H1 (cell line): ENCODE measurements at regions not wholly inside any gene's neighbourhood (a gene's known extent, or its start where the extent isn't known, plus 50 kb on each side); places are given as distances from the start of the nearest gene placed in this dataset.

Experiments used
- CTCF ChIA-PET: fragments of 300-600 bp; sonication (Branson Sonifier 250); formaldehyde crosslinking; loops from one replicate; lab custom pipeline; 2021; ENCODE audit not compliant: partially characterized antibody; lab: Charles Lee
- POLR2A ChIA-PET: fragments of 300-600 bp; sonication (Branson Sonifier 250); formaldehyde crosslinking; loops from one replicate; lab custom pipeline; 2021; ENCODE audit warnings: inconsistent platforms; ENCODE audit not compliant: partially characterized antibody; lab: Charles Lee
- DNase-seq, 2 experiments: peaks; one replicate each; pipeline versions ENCODE4 v3.0.0 to v3.0.0-alpha.2; 2010 to 2022; ENCODE audit warnings: low spot score in 2 of 2, low read depth in 1 of 2, mixed read lengths in 1 of 2
- FAIRE-seq: peaks from 2 replicates; lab custom pipeline; 2011; peaks lifted over from hg19 to GRCh38; lab: Jason Lieb, UNC
- H2AFZ ChIP-seq: 2 replicates; pipeline ENCODE4 v1.8.1; 2012; ENCODE audit warnings: low read length, inconsistent platforms
- H2AK5ac ChIP-seq: 2 replicates; pipeline ENCODE4 v1.6.1; 2013; ENCODE audit warnings: low read depth, low read length
- H2BK120ac ChIP-seq: replicated peaks from 2 replicates; pipeline ENCODE3; 2013; ENCODE audit warnings: low read depth, low read length, inconsistent platforms
- H2BK12ac ChIP-seq: 2 replicates; pipeline ENCODE4 v1.6.1; 2013; ENCODE audit warnings: low read depth, low read length
- H2BK15ac ChIP-seq: 2 replicates; pipeline ENCODE4 v1.6.1; 2013; ENCODE audit warnings: low read length
- H2BK20ac ChIP-seq: 2 replicates; pipeline ENCODE4 v1.6.1; 2013; ENCODE audit warnings: low read length
- H2BK5ac ChIP-seq: 2 replicates; pipeline ENCODE4 v1.6.1; 2013; ENCODE audit warnings: low read depth, low read length
- H3K14ac ChIP-seq: 2 replicates; pipeline ENCODE4 v1.6.1; 2013; ENCODE audit warnings: inconsistent platforms; ENCODE audit not compliant: insufficient read length
- H3K18ac ChIP-seq: 2 replicates; pipeline ENCODE4 v1.6.1; 2013; ENCODE audit warnings: low read length; ENCODE audit errors: extremely low read depth
- H3K23ac ChIP-seq: 2 replicates; pipeline ENCODE4 v1.6.1; 2013; ENCODE audit warnings: inconsistent platforms; ENCODE audit not compliant: insufficient read length
- H3K23me2 ChIP-seq: 2 replicates; pipeline ENCODE4 v1.6.1; 2013; ENCODE audit warnings: low read depth, low read length
- H3K27ac ChIP-seq: 2 replicates; pipeline ENCODE4 v1.6.1; 2011; ENCODE audit warnings: low read depth, low read length, inconsistent platforms
- H3K27me3 ChIP-seq, 4 experiments: replicated peaks in 1 of 4; 1 replicate in 1 of 4; 2 replicates in 3 of 4; pipeline versions ENCODE4 v1.6.1 to v1.8.1; 2011 to 2013; ENCODE audit warnings: low read length in 3 of 4, mild to moderate bottlenecking in 3 of 4, inconsistent platforms in 2 of 4, mixed read lengths in 2 of 4, moderate library complexity in 1 of 4; ENCODE audit not compliant: control insufficient read depth in 3 of 4, insufficient read depth in 3 of 4; ENCODE audit errors: extremely low read depth in 1 of 4
- H3K36me3 ChIP-seq, 4 experiments: 2 replicates each; pipeline versions ENCODE4 v1.6.1 to v1.8.1; 2011 to 2013; ENCODE audit warnings: mild to moderate bottlenecking in 4 of 4, low read length in 3 of 4, moderate library complexity in 2 of 4, control low read depth in 1 of 4, inconsistent platforms in 1 of 4; ENCODE audit not compliant: insufficient read depth in 4 of 4, control insufficient read depth in 2 of 4
- H3K4ac ChIP-seq: replicated peaks from 2 replicates; pipeline ENCODE3; 2013; ENCODE audit warnings: low read length, low read depth, mixed read lengths, inconsistent platforms; ENCODE audit not compliant: insufficient read length
- H3K4me1 ChIP-seq, 4 experiments: replicated peaks in 1 of 4; 1 replicate in 1 of 4; 2 replicates in 3 of 4; pipeline versions ENCODE4 v1.6.1 to v1.8.1; 2011 to 2013; ENCODE audit warnings: low read length in 3 of 4, inconsistent platforms in 2 of 4, mixed read lengths in 1 of 4; ENCODE audit not compliant: insufficient read depth in 4 of 4, control insufficient read depth in 3 of 4
- H3K4me2 ChIP-seq, 2 experiments: 2 replicates each; pipeline versions ENCODE4 v1.6.1 to v1.8.1; 2011 to 2013; ENCODE audit warnings: low read depth in 2 of 2, low read length in 2 of 2, control low read depth in 1 of 2, inconsistent platforms in 1 of 2, mild to moderate bottlenecking in 1 of 2; ENCODE audit not compliant: insufficient read depth in 1 of 2
- H3K4me3 ChIP-seq, 4 experiments: fragments of 200-600, 300-600 bp in 1 of 4; sonication (generic), shearing (Covaris generic), sonication (Bioruptor Twin) in 1 of 4; 2 replicates each; pipeline versions ENCODE4 v1.5.1 to v1.8.1; 2011 to 2016; ENCODE audit warnings: low read length in 4 of 4, low read depth in 3 of 4, control low read depth in 2 of 4, inconsistent platforms in 2 of 4, mild to moderate bottlenecking in 2 of 4, mixed read lengths in 1 of 4, moderate library complexity in 1 of 4; ENCODE audit not compliant: insufficient read depth in 2 of 4; ENCODE audit errors: extremely low read depth in 1 of 4
- H3K56ac ChIP-seq: replicated peaks from 2 replicates; pipeline ENCODE3; 2013; ENCODE audit warnings: low read depth, mild to moderate bottlenecking, mixed read lengths, low read length, inconsistent platforms; ENCODE audit not compliant: insufficient read length
- H3K79me1 ChIP-seq: 2 replicates; pipeline ENCODE4 v1.6.1; 2013; ENCODE audit warnings: low read depth, low read length, control low read depth
- H3K79me2 ChIP-seq, 2 experiments: 2 replicates each; pipeline versions ENCODE4 v1.6.1 to v1.8.1; 2012 to 2013; ENCODE audit warnings: low read length in 2 of 2, mild to moderate bottlenecking in 2 of 2, inconsistent platforms in 1 of 2; ENCODE audit not compliant: insufficient read depth in 2 of 2, control insufficient read depth in 1 of 2
- H3K9ac ChIP-seq, 4 experiments: replicated peaks in 1 of 4; 1 replicate in 1 of 4; 2 replicates in 3 of 4; pipeline versions ENCODE4 v1.6.1 to v1.8.1; 2011 to 2013; ENCODE audit warnings: low read depth in 3 of 4, low read length in 3 of 4, control low read depth in 2 of 4, mild to moderate bottlenecking in 2 of 4, moderate library complexity in 2 of 4, inconsistent platforms in 1 of 4; ENCODE audit errors: extremely low read depth in 1 of 4
- H3K9me3 ChIP-seq, 2 experiments: 2 replicates each; pipeline versions ENCODE4 v1.6.1 to v1.8.1; 2012 to 2013; ENCODE audit warnings: mild to moderate bottlenecking in 2 of 2, moderate library complexity in 2 of 2, control low read depth in 1 of 2, inconsistent platforms in 1 of 2, low read depth in 1 of 2, low read length in 1 of 2, mixed read lengths in 1 of 2; ENCODE audit not compliant: insufficient read depth in 2 of 2
- H4K20me1 ChIP-seq, 2 experiments: replicated peaks in 1 of 2; 2 replicates each; pipeline versions ENCODE3 to v1.8.1; 2011 to 2013; ENCODE audit warnings: inconsistent platforms in 2 of 2, low read length in 2 of 2, mild to moderate bottlenecking in 1 of 2; ENCODE audit not compliant: insufficient read depth in 2 of 2, control insufficient read depth in 1 of 2
- H4K5ac ChIP-seq: 2 replicates; pipeline ENCODE4 v1.6.1; 2013; ENCODE audit warnings: low read length, low read depth, mixed read lengths, inconsistent platforms; ENCODE audit not compliant: insufficient read length
- H4K8ac ChIP-seq: 2 replicates; pipeline ENCODE4 v1.8.0; 2013; ENCODE audit warnings: mild to moderate bottlenecking, moderate library complexity, low read length, inconsistent platforms; ENCODE audit not compliant: insufficient read depth; ENCODE audit errors: extremely low read depth
- H4K91ac ChIP-seq: replicated peaks from 2 replicates; pipeline ENCODE3; 2013; ENCODE audit warnings: low read length, mixed read lengths, inconsistent platforms; ENCODE audit not compliant: insufficient read length
- WGBS, 2 experiments: shearing (Covaris generic) in 1 of 2; methylation state at CpG; one replicate each; pipeline versions ENCODE4 v1.1.6 to v1.1.7; 2013 to 2015; ENCODE audit warnings: low lambda C conversion rate in 2 of 2, mixed read lengths in 2 of 2, inconsistent platforms in 1 of 2, low coverage in 1 of 2, missing lambda C conversion rate in 1 of 2; ENCODE audit not compliant: insufficient replicate concordance in 2 of 2, insufficient coverage in 1 of 2, insufficient read length in 1 of 2; ENCODE audit errors: extremely low coverage in 1 of 2, missing lambda C conversion rate in 1 of 2; 5-methylcytosine and 5-hydroxymethylcytosine counted together

GRCh38 chr11:130766650-130767565, 149.4 kb downstream of the SNX19 start:
- DNase-seq (no peak), FAIRE-seq (no peak)
- Histone ChIP-seq H3K4me3 (no peak overlapping the region), H3K18ac (no peak overlapping the region), H3K79me2 (no peaks in the 10 kb centered on the region), H2AK5ac (no peak overlapping the region), H4K5ac (no peak overlapping the region), H2BK120ac (no peak overlapping the region), H2BK12ac (no peak overlapping the region), H3K14ac (no peak overlapping the region), H3K23ac (no peak overlapping the region), H2BK5ac (no peak overlapping the region), H3K9me3 (no peaks in the 10 kb centered on the region), H4K8ac (no peak overlapping the region), H3K23me2 (no peaks in the 10 kb centered on the region), H2BK15ac (no peak overlapping the region), H3K56ac (no peak overlapping the region), H3K4ac (no peak overlapping the region), H3K79me1 (no peaks in the 10 kb centered on the region), H3K4me1 (peaks cover 0 to 2% (median under 1%) of the 10 kb centered on the region in 4 experiments; a peak in 2 of 7 replicates), H3K27ac (no peak overlapping the region), H4K91ac (no peak overlapping the region), H2AFZ (no peak overlapping the region), H3K9ac (no peak overlapping the region), H2BK20ac (no peak overlapping the region), H3K4me2 (no peak overlapping the region), H3K27me3 (no peaks in the 10 kb centered on the region; a peak in 1 of 7 replicates), H4K20me1 (no peaks in the 10 kb centered on the region), H3K36me3 (no peaks in the 10 kb centered on the region)
- WGBS, 2 experiments: 85% methylated on average over 3 of the region's 3 CpGs; no CpG with 5 or more reads in 1 of the 2 experiments
- CTCF ChIA-PET: interaction anchor here (1.0 to 1.1 kb wide), 3 partner anchors 61 to 332 kb away, joined by 3 read pairs; no protein-coding TSS in a partner anchor
- POLR2A ChIA-PET: no interaction called here
